ENCODE measurements at regions not wholly inside any gene's neighbourhood (a gene's known extent, or its start where the extent isn't known, plus 50 kb on each side); places are given as distances from the start of the nearest gene placed in this dataset.
"Not testable (repeated sequence)": the region's sequence is repeated elsewhere in the genome, so short reads cannot be mapped to it uniquely, and the experiment has no call there.

DNA sequence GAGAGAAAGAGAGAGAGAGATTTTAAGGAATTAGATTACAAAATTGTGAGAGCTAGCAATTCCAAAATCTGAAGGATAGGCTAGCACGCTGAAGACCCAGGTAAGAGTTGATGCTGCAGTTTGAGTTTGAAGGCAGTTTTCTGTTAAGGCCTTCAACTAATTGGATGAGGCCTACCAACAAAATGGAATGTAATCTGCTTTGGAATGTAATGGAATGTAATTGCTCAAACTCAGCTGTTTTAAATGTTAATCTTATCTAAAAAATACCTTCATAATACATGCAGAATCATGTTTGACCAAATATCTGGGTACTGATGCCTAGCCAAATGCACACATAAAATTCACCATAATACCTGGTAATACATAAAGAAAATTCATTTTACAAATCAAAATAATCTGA lies 976.1 kb downstream of the LTN1 start:
- TF ChIP-seq MYC (IDR thresholded peaks at IDR 0.05; ENCODE audit: low read depth, low read length) (no peak), MAX (IDR thresholded peaks at IDR 0.05; ENCODE audit: low read depth, low read length) (no peak), POLR2A (IDR thresholded peaks at IDR 0.05; ENCODE audit: extremely low read depth, insufficient read length) (no peak)
- TF ChIP-seq, protein P1, sequence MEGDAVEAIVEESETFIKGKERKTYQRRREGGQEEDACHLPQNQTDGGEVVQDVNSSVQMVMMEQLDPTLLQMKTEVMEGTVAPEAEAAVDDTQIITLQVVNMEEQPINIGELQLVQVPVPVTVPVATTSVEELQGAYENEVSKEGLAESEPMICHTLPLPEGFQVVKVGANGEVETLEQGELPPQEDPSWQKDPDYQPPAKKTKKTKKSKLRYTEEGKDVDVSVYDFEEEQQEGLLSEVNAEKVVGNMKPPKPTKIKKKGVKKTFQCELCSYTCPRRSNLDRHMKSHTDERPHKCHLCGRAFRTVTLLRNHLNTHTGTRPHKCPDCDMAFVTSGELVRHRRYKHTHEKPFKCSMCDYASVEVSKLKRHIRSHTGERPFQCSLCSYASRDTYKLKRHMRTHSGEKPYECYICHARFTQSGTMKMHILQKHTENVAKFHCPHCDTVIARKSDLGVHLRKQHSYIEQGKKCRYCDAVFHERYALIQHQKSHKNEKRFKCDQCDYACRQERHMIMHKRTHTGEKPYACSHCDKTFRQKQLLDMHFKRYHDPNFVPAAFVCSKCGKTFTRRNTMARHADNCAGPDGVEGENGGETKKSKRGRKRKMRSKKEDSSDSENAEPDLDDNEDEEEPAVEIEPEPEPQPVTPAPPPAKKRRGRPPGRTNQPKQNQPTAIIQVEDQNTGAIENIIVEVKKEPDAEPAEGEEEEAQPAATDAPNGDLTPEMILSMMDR (IDR thresholded peaks at IDR 0.05; ENCODE audit: low read depth, low read length): no peak
- H3K4me3 ChIP-seq (ENCODE audit: low read depth, low read length): no peak overlapping the region
- DNase-seq (ENCODE audit: low read depth): no peak

GRCh38 chr21:28013123-28013522 lies 979.6 kb downstream of the LTN1 start:
- DNase-seq (ENCODE audit: low read depth); H3K4me3 ChIP-seq (ENCODE audit: low read depth, low read length): not testable (repeated sequence)

DNA sequence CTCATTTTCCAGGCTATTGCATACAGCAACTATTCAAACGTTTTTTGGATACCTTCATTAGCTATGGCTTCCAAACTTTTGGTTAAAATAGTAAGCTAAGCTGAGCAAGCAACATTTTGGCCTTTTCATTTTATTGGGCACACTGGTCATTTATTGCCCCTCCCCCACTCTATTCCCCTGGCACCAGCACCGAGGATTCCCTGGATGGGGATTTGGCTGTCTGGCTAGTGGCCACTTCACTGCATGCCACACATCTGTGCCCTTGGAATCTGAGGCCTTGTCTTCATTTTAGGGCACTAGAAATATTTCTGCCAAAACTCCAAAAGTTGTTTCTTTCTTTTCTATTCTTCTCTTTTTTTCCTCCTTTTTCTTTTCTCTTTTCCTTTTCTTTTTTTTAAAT lies 980.7 kb downstream of the LTN1 start:
- DNase-seq (ENCODE audit: low read depth); H3K4me3 ChIP-seq (ENCODE audit: low read depth, low read length): not testable (repeated sequence)

DNA sequence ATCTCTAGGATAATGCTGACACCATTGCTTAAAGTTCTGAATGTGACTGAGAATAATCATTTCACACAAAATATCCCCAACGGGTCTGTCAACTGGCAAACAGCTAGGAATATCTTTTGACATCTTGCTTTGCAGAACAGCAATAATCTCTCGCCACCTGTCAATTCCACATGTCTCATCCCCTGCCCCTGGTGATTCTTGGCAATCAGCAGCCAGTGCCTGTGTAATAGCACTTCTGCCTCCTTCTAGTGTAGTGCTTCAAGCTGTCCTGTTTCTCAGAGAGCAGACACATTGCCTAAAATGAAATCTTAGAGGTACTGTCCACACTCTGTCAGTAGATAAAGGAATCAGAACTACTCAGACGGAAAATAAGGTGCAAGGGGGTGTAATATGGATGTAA lies 984.4 kb downstream of the LTN1 start:
- DNase-seq (ENCODE audit: low read depth); H3K4me3 ChIP-seq (ENCODE audit: low read depth, low read length): not testable (repeated sequence)

DNA sequence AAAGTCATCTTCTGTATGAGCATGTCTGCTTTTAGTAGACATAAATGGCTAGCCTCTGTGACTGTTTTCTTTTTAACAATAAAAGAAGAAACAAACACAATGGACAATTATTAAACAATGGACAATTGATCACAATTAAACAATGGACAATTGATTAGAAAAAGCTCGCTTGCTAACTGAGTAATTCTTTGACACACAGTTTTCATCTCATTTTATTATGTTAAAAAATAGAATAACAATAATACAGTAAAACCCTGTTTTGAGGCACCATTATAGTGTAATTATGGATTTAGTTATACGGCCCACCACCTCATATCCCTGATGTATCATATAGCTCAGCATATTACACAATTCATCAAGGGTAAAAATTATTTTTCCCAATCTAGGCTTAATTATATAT lies 989.0 kb downstream of the LTN1 start:
- H3K4me3 ChIP-seq (ENCODE audit: low read depth, low read length); DNase-seq (ENCODE audit: low read depth): not testable (repeated sequence)

GRCh38 chr21:27996906-27997305 lies 995.8 kb downstream of the LTN1 start:
- not testable (repeated sequence) for DNase-seq (ENCODE audit: low read depth); H3K4me3 ChIP-seq (ENCODE audit: low read depth, low read length)

DNA sequence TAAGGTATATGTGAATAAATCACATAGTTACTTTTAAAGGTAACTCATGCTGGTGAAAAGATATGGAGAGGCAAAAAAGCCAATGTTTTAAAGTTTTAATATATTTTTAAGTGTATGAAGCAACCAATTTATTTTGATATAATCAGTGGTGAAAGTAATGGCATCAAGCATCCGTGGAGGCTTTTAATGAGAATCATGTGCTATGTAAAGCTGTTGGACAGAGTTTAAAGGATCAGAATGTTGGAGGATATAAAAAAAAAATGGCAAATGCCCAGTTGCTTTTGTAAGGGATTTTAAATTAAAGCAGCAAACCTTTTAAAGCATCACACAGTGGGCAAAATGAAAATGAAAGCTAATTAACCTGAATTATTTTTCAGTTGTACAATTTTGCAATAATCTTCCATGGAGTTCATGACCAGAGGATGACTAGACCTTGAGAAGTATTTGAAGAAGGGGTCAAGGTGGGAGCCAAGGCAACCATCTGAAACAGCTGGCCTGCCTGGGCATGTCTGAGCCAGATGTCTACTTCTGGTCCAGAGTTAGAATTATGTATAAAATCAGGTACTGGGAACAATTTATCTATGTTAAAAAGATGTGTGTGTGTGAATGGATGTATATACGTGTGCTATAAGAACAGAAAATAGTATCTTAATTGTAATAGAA lies 1007.9 kb downstream of the LTN1 start:
- not testable (repeated sequence) for DNase-seq (ENCODE audit: low read depth); H3K4me3 ChIP-seq (ENCODE audit: low read depth, low read length)

DNA sequence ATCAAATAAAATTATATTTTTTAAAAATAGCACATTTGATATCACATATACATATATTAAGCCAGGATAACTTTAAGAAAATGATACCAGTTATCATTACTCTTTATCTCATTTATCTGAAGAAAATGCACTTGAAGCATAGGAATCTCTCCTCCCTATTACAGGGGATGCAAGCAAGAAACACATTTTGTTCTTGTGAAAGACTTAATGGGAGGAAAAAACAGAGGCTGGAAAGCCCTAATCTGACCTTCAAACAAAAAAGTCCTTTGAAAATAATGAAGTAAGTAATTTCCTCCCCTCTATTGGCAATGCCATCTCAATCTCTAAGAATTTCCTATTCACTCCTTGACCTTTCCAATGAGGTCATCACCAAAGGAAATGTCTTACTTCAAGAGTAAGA lies 1012.6 kb upstream of the ADAMTS5 start:
- not testable (repeated sequence) for H3K4me3 ChIP-seq (ENCODE audit: low read depth, low read length); DNase-seq (ENCODE audit: low read depth)

- H3K4me3 ChIP-seq (ENCODE audit: low read depth, low read length): no peak overlapping the region
- TF ChIP-seq MAX (IDR thresholded peaks at IDR 0.05; ENCODE audit: low read depth, low read length): no peak
- TF ChIP-seq, protein P1 (IDR thresholded peaks at IDR 0.05; ENCODE audit: low read depth, low read length): no peak
- no peak for TF ChIP-seq MYC (IDR thresholded peaks at IDR 0.05; ENCODE audit: low read depth, low read length)
- TF ChIP-seq POLR2A (IDR thresholded peaks at IDR 0.05; ENCODE audit: extremely low read depth, insufficient read length): no peak
- DNase-seq (ENCODE audit: low read depth): no peak
These were observed 1008.6 kb upstream of the ADAMTS5 start for GRCh38 chr21:27975514-27975913.

GRCh38 chr21:27974152-27974551 lies 1007.3 kb upstream of the ADAMTS5 start:
- not testable (repeated sequence) for H3K4me3 ChIP-seq (ENCODE audit: low read depth, low read length); DNase-seq (ENCODE audit: low read depth)

- H3K4me3 ChIP-seq (ENCODE audit: low read depth, low read length); DNase-seq (ENCODE audit: low read depth): not testable (repeated sequence)
These were observed 1001.4 kb upstream of the ADAMTS5 start for GRCh38 chr21:27968240-27968639.

All from NB4 (cell line).